ENCODE measurements at regions not wholly inside any gene's neighbourhood (a gene's known extent, or its start where the extent isn't known, plus 50 kb on each side); places are given as distances from the start of the nearest gene placed in this dataset.
A peak's percentile ranks its signal among the peaks of the same experiment; 100 is the strongest.

DNA sequence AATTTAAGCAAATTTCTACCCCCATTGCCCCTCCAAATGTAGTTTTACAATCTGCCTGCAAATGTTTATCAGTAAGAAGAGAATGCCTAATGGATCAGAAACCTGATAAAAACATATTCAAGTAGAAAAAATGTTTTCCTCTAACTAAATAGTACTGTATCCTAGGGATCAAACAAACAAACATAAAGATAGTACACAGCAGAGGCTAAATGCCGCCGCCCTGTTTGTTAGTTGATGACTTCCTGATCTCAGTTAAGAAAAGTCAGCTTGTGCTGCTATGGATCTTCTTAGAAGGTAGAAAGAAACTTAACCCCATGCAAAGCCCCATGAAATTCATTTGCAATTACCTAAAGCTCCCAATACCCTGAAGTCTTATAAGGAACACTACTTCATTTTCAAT is 387.3 kb upstream of the THBS1 start:
- Histone ChIP-seq H3K27ac (ENCODE audit: insufficient read depth in 1 of 2, low read depth in 1 of 2, low read length in 2 of 2, poor library complexity in 1 of 2, severe bottlenecking in 2 of 2) (no peak overlapping the region), H3K27me3 (replicated peaks in 2 of 5; ENCODE audit: control insufficient read depth in 4 of 5, insufficient read depth in 5 of 5, low read length in 4 of 5) (no peaks in the 10 kb centered on the region), H3K36me3 (ENCODE audit: control insufficient read depth in 4 of 4, insufficient read depth in 4 of 4, low read length in 3 of 4) (no peaks in the 10 kb centered on the region), H3K4me1 (ENCODE audit: control extremely low read depth in 1 of 4, control insufficient read depth in 4 of 4, insufficient read depth in 4 of 4, low read length in 3 of 4) (no peaks in the 10 kb centered on the region), H3K9me3 (ENCODE audit: control extremely low read depth in 1 of 5, control insufficient read depth in 4 of 5, insufficient read depth in 2 of 5, low read depth in 1 of 5, low read length in 4 of 5) (no peaks in the 10 kb centered on the region), H3K4me3 (ENCODE audit: control insufficient read depth in 1 of 7, extremely low read depth in 1 of 7, insufficient read depth in 4 of 7, low read depth in 2 of 7, low read length in 6 of 7) (no peak overlapping the region)
- no peak for DNase-seq
- ChIA-PET CTCF (no interaction called here), POLR2A (no interaction called here)
- WGBS (ENCODE audit: insufficient coverage): 100% methylated on average over 2 of the region's 2 CpGs

GRCh38 chr15:39194106-39194830 is 386.6 kb upstream of the THBS1 start:
- POLR2A ChIA-PET: no interaction called here
- Histone ChIP-seq H3K9me3 (ENCODE audit: control extremely low read depth in 1 of 5, control insufficient read depth in 4 of 5, insufficient read depth in 2 of 5, low read depth in 1 of 5, low read length in 4 of 5) (no peaks in the 10 kb centered on the region), H3K27ac (ENCODE audit: insufficient read depth in 1 of 2, low read depth in 1 of 2, low read length in 2 of 2, poor library complexity in 1 of 2, severe bottlenecking in 2 of 2) (no peak overlapping the region), H3K4me3 (ENCODE audit: control insufficient read depth in 1 of 7, extremely low read depth in 1 of 7, insufficient read depth in 4 of 7, low read depth in 2 of 7, low read length in 6 of 7) (no peak overlapping the region), H3K36me3 (ENCODE audit: control insufficient read depth in 4 of 4, insufficient read depth in 4 of 4, low read length in 3 of 4) (no peaks in the 10 kb centered on the region), H3K27me3 (replicated peaks in 2 of 5; ENCODE audit: control insufficient read depth in 4 of 5, insufficient read depth in 5 of 5, low read length in 4 of 5) (no peaks in the 10 kb centered on the region), H3K4me1 (ENCODE audit: control extremely low read depth in 1 of 4, control insufficient read depth in 4 of 4, insufficient read depth in 4 of 4, low read length in 3 of 4) (no peaks in the 10 kb centered on the region)
- CTCF ChIA-PET: interaction anchor here (0.9 kb wide), 1 partner anchor 9 kb away, joined by 3 read pairs; no protein-coding TSS in a partner anchor
- WGBS (ENCODE audit: insufficient coverage): 90% methylated on average over 2 of the region's 2 CpGs
- DNase-seq: no peak

GRCh38 chr15:39195961-39196486 is 384.9 kb upstream of the THBS1 start:
- ChIA-PET CTCF (no interaction called here), POLR2A (no interaction called here)
- Histone ChIP-seq H3K27ac (ENCODE audit: insufficient read depth in 1 of 2, low read depth in 1 of 2, low read length in 2 of 2, poor library complexity in 1 of 2, severe bottlenecking in 2 of 2) (no peak overlapping the region), H3K9me3 (ENCODE audit: control extremely low read depth in 1 of 5, control insufficient read depth in 4 of 5, insufficient read depth in 2 of 5, low read depth in 1 of 5, low read length in 4 of 5) (no peaks in the 10 kb centered on the region), H3K27me3 (replicated peaks in 2 of 5; ENCODE audit: control insufficient read depth in 4 of 5, insufficient read depth in 5 of 5, low read length in 4 of 5) (no peaks in the 10 kb centered on the region), H3K4me3 (ENCODE audit: control insufficient read depth in 1 of 7, extremely low read depth in 1 of 7, insufficient read depth in 4 of 7, low read depth in 2 of 7, low read length in 6 of 7) (no peak overlapping the region), H3K36me3 (ENCODE audit: control insufficient read depth in 4 of 4, insufficient read depth in 4 of 4, low read length in 3 of 4) (no peaks in the 10 kb centered on the region), H3K4me1 (ENCODE audit: control extremely low read depth in 1 of 4, control insufficient read depth in 4 of 4, insufficient read depth in 4 of 4, low read length in 3 of 4) (no peaks in the 10 kb centered on the region)
- peak in 2 of 3 donors; percentile 12 to 14 for DNase-seq
- 100% methylated on average over 2 of the region's 3 CpGs for WGBS (ENCODE audit: insufficient coverage)

DNA sequence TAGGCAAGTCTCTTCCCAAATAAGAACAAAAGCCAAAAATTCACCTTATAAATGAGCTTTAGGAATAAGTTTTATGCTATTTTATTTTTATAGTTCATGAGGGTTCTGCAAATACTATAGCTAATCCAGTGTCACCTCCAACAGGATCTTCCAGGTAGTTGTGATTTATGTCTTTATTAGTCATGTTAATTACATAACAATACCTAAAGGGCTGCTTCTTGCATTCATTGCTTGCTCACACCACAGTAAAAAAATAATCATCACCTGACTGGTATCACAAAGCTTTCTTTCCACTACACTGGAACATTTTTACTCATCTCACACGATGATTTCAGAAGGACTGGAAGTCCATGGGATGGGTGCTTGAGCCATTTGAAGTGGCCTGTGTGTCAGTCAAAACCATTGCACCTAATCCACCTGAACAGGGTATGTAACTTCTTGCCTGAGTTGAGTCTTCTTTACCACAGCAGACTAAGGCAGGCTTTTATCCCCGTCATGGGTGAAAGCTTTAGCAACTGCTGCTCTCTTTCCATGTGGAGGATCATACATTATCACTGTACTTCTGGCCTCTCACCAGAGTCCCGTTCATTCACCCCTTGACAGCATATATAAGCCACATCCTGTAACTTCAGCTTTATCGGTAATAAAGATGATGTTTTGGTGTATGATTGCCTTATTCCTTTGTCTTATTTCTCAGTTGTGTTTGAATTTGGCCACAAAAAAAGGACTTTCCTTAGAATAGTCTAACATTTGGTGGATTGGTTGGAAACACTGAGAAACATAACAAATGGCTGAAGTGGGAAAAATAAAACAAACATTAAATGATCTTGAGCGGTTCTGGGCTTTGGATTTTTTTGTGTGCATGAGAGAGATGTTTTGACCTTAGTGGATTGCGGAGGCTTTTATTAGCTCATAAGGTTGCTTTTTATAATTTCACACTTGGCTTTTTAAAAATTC is 382.6 kb upstream of the THBS1 start:
- H3K27ac ChIP-seq (ENCODE audit: insufficient read depth in 1 of 2, low read depth in 1 of 2, low read length in 2 of 2, poor library complexity in 1 of 2, severe bottlenecking in 2 of 2): no peak overlapping the region
- H3K36me3 ChIP-seq (ENCODE audit: control insufficient read depth in 4 of 4, insufficient read depth in 4 of 4, low read length in 3 of 4): no peaks in the 10 kb centered on the region
- H3K9me3 ChIP-seq (ENCODE audit: control extremely low read depth in 1 of 5, control insufficient read depth in 4 of 5, insufficient read depth in 2 of 5, low read depth in 1 of 5, low read length in 4 of 5): no peaks in the 10 kb centered on the region
- ChIA-PET POLR2A (interaction anchor here (0.6 kb wide), 1 partner anchor 7 kb away, joined by 3 read pairs; no protein-coding TSS in a partner anchor), CTCF (no interaction called here)
- no peaks in the 10 kb centered on the region for H3K4me1 ChIP-seq (ENCODE audit: control extremely low read depth in 1 of 4, control insufficient read depth in 4 of 4, insufficient read depth in 4 of 4, low read length in 3 of 4)
- no peaks in the 10 kb centered on the region for H3K27me3 ChIP-seq (replicated peaks in 2 of 5; ENCODE audit: control insufficient read depth in 4 of 5, insufficient read depth in 5 of 5, low read length in 4 of 5)
- no peak for DNase-seq
- WGBS (ENCODE audit: insufficient coverage): 100% methylated on average over 1 of the region's 6 CpGs
- no peak overlapping the region for H3K4me3 ChIP-seq (ENCODE audit: control insufficient read depth in 1 of 7, extremely low read depth in 1 of 7, insufficient read depth in 4 of 7, low read depth in 2 of 7, low read length in 6 of 7)

- CTCF ChIA-PET: no interaction called here
- no peak overlapping the region for H3K27ac ChIP-seq (ENCODE audit: insufficient read depth in 1 of 2, low read depth in 1 of 2, low read length in 2 of 2, poor library complexity in 1 of 2, severe bottlenecking in 2 of 2)
These were observed 381.8 kb upstream of the THBS1 start for GRCh38 chr15:39199076-39199475.

DNA sequence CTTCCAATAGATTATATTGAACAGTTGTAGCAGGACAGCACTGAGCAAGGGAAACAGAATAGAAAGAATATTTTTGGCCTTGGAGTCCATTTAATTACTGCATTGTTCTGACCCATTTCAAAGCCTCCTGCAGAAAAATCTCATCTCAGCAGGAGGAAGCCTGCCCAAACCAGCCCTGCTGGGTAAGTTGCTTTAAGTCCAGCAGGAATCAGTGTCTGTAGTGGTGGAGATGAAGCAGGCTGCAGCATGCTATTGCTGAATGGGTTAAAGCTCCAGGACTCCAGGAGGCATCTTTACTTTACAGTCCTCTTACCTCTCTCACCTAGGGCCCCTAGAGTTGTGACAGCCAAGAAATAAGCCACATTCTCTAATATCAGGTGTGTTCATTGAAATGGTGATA is 380.3 kb upstream of the THBS1 start:
- ChIA-PET POLR2A (no interaction called here), CTCF (no interaction called here)
- no peak overlapping the region for H3K27ac ChIP-seq (ENCODE audit: insufficient read depth in 1 of 2, low read depth in 1 of 2, low read length in 2 of 2, poor library complexity in 1 of 2, severe bottlenecking in 2 of 2)

More at GRCh38 chr15:39199076-39199475, 381.8 kb upstream of the THBS1 start:
- Histone ChIP-seq H3K9me3 (ENCODE audit: control extremely low read depth in 1 of 5, control insufficient read depth in 4 of 5, insufficient read depth in 2 of 5, low read depth in 1 of 5, low read length in 4 of 5) (no peaks in the 10 kb centered on the region), H3K36me3 (ENCODE audit: control insufficient read depth in 4 of 4, insufficient read depth in 4 of 4, low read length in 3 of 4) (no peaks in the 10 kb centered on the region), H3K4me1 (ENCODE audit: control extremely low read depth in 1 of 4, control insufficient read depth in 4 of 4, insufficient read depth in 4 of 4, low read length in 3 of 4) (no peaks in the 10 kb centered on the region), H3K27me3 (replicated peaks in 2 of 5; ENCODE audit: control insufficient read depth in 4 of 5, insufficient read depth in 5 of 5, low read length in 4 of 5) (no peaks in the 10 kb centered on the region), H3K4me3 (ENCODE audit: control insufficient read depth in 1 of 7, extremely low read depth in 1 of 7, insufficient read depth in 4 of 7, low read depth in 2 of 7, low read length in 6 of 7) (no peak overlapping the region)
- DNase-seq: no peak
- WGBS (ENCODE audit: insufficient coverage): 70% methylated on average over 1 of the region's 2 CpGs
- POLR2A ChIA-PET: no interaction called here

DNA sequence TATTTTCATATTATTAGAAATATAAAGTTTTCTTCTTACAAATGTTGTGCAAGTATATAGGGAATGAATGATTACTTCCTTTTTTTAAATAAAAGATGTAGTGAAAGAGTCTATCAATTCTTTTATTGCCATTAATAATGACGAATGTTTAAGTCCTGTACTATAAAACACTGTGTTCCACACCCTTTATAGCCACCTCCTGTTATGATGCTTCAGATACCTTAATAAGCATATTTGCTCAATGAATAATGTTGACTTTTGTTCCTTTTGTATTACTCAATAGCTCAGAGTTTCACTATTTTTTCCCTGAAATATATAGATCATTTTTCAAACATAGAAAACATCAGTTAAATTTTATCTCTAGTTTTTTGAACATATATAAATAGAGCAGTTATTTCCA is 378.2 kb upstream of the THBS1 start:
- ChIA-PET POLR2A (no interaction called here), CTCF (interaction anchor here (1.4 kb wide), 1 partner anchor 8 kb away, joined by 3 read pairs; no protein-coding TSS in a partner anchor)
- no peak for DNase-seq
- Histone ChIP-seq H3K36me3 (ENCODE audit: control insufficient read depth in 4 of 4, insufficient read depth in 4 of 4, low read length in 3 of 4) (no peaks in the 10 kb centered on the region), H3K4me1 (ENCODE audit: control extremely low read depth in 1 of 4, control insufficient read depth in 4 of 4, insufficient read depth in 4 of 4, low read length in 3 of 4) (no peaks in the 10 kb centered on the region), H3K4me3 (ENCODE audit: control insufficient read depth in 1 of 7, extremely low read depth in 1 of 7, insufficient read depth in 4 of 7, low read depth in 2 of 7, low read length in 6 of 7) (no peak overlapping the region), H3K9me3 (ENCODE audit: control extremely low read depth in 1 of 5, control insufficient read depth in 4 of 5, insufficient read depth in 2 of 5, low read depth in 1 of 5, low read length in 4 of 5) (peaks cover 0 to 6% (median 0%) of the 10 kb centered on the region in 5 experiments), H3K27me3 (replicated peaks in 2 of 5; ENCODE audit: control insufficient read depth in 4 of 5, insufficient read depth in 5 of 5, low read length in 4 of 5) (no peaks in the 10 kb centered on the region), H3K27ac (ENCODE audit: insufficient read depth in 1 of 2, low read depth in 1 of 2, low read length in 2 of 2, poor library complexity in 1 of 2, severe bottlenecking in 2 of 2) (no peak overlapping the region)
- no CpG with 5 or more reads among the region's 1 CpG for WGBS (ENCODE audit: insufficient coverage)

More for the DNA sequence above, 380.3 kb upstream of the THBS1 start:
- H3K9me3 ChIP-seq (ENCODE audit: control extremely low read depth in 1 of 5, control insufficient read depth in 4 of 5, insufficient read depth in 2 of 5, low read depth in 1 of 5, low read length in 4 of 5): no peaks in the 10 kb centered on the region
- no peak overlapping the region for H3K4me3 ChIP-seq (ENCODE audit: control insufficient read depth in 1 of 7, extremely low read depth in 1 of 7, insufficient read depth in 4 of 7, low read depth in 2 of 7, low read length in 6 of 7)
- H3K27me3 ChIP-seq (replicated peaks in 2 of 5; ENCODE audit: control insufficient read depth in 4 of 5, insufficient read depth in 5 of 5, low read length in 4 of 5): no peaks in the 10 kb centered on the region
- DNase-seq: no peak
- H3K4me1 ChIP-seq (ENCODE audit: control extremely low read depth in 1 of 4, control insufficient read depth in 4 of 4, insufficient read depth in 4 of 4, low read length in 3 of 4): no peaks in the 10 kb centered on the region
- H3K36me3 ChIP-seq (ENCODE audit: control insufficient read depth in 4 of 4, insufficient read depth in 4 of 4, low read length in 3 of 4): no peaks in the 10 kb centered on the region
